SK-N-SH (cell line): ENCODE measurements at regions not wholly inside any gene's neighbourhood (a gene's known extent, or its start where the extent isn't known, plus 50 kb on each side); places are given as distances from the start of the nearest gene placed in this dataset.
A peak's percentile ranks its signal among the peaks of the same experiment; 100 is the strongest.

Experiments used
- CTCF ChIA-PET: fragments of 300-600, 350-600 bp; formaldehyde crosslinking; extraction: SDS; loops from one replicate; lab custom pipeline; 2021; lab: Yijun Ruan, JAX
- POLR2A ChIA-PET: fragments of 350-600 bp; sonication (Branson Sonifier 250); formaldehyde crosslinking; extraction: SDS; loops from one replicate; lab custom pipeline; 2020; ENCODE audit warnings: antibody characterized with exemption, inconsistent platforms; lab: Yijun Ruan, JAX
- DNase-seq: peaks from one replicate; pipeline ENCODE4 v3.0.0; 2012
- H2AFZ ChIP-seq: fragments of 200-600 bp; sonication (generic); 2 replicates; pipeline ENCODE4 v1.8.1; 2016; ENCODE audit warnings: antibody characterized with exemption, mild to moderate bottlenecking, low read depth
- H3F3A ChIP-seq: fragments of 200-600 bp; sonication (generic); replicated peaks from 2 replicates; pipeline ENCODE3; 2016; ENCODE audit warnings: antibody characterized with exemption, mild to moderate bottlenecking; ENCODE audit not compliant: insufficient read depth
- H3K27ac ChIP-seq, 2 experiments: fragments of 200-500 bp in 1 of 2; fragments of 200-600 bp in 1 of 2; sonication (Bioruptor generic) in 1 of 2; sonication (generic), shearing (Covaris generic) in 1 of 2; 2 replicates each; pipeline versions ENCODE4 v1.5.1 to v1.6.1; 2014 to 2016; ENCODE audit warnings: low read depth in 2 of 2, inconsistent platforms in 1 of 2, low read length in 1 of 2, mild to moderate bottlenecking in 1 of 2, mixed read lengths in 1 of 2
- H3K27me3 ChIP-seq: fragments of 200-600 bp; sonication (generic), shearing (Covaris generic); 2 replicates; pipeline ENCODE4 v1.6.1; 2016; ENCODE audit warnings: mixed run types; ENCODE audit not compliant: insufficient read depth
- H3K36me3 ChIP-seq, 2 experiments: fragments of 200-500 bp in 1 of 2; fragments of 200-600 bp in 1 of 2; sonication (Bioruptor generic) in 1 of 2; sonication (generic) in 1 of 2; replicated peaks in 1 of 2; 2 replicates each; pipeline versions ENCODE3 to v1.5.1; 2014 to 2016; ENCODE audit warnings: low read length in 1 of 2, mild to moderate bottlenecking in 1 of 2; ENCODE audit not compliant: insufficient read depth in 2 of 2, control insufficient read depth in 1 of 2
- H3K4me1 ChIP-seq, 2 experiments: fragments of 200-500 bp in 1 of 2; fragments of 200-600 bp in 1 of 2; sonication (Bioruptor generic) in 1 of 2; sonication (generic), shearing (Covaris generic) in 1 of 2; 2 replicates each; pipeline versions ENCODE4 v1.5.1 to v1.6.1; 2014 to 2016; ENCODE audit warnings: low read depth in 1 of 2, low read length in 1 of 2, mixed run types in 1 of 2; ENCODE audit not compliant: insufficient read depth in 2 of 2, control insufficient read depth in 1 of 2
- H3K4me2 ChIP-seq: fragments of 200-600 bp; sonication (generic), shearing (Covaris generic); 2 replicates; pipeline ENCODE4 v1.6.1; 2017; ENCODE audit warnings: mixed run types
- H3K4me3 ChIP-seq, 2 experiments: fragments of 200-500 bp in 1 of 2; fragments of 200-600 bp in 1 of 2; sonication (Bioruptor generic) in 1 of 2; sonication (generic), shearing (Covaris generic) in 1 of 2; 2 replicates each; pipeline versions ENCODE4 v1.5.1 to v1.8.1; 2014 to 2016; ENCODE audit warnings: low read depth in 2 of 2, inconsistent platforms in 1 of 2, low read length in 1 of 2, mild to moderate bottlenecking in 1 of 2, mixed read lengths in 1 of 2, moderate library complexity in 1 of 2
- H3K79me2 ChIP-seq: fragments of 200-600 bp; sonication (generic); 2 replicates; pipeline ENCODE4 v1.8.1; 2017; ENCODE audit warnings: mild to moderate bottlenecking; ENCODE audit not compliant: insufficient read depth
- H3K9ac ChIP-seq: fragments of 200-600 bp; sonication (generic); 2 replicates; pipeline ENCODE4 v1.6.1; 2017; ENCODE audit warnings: mixed run types
- H3K9me2 ChIP-seq: fragments of 200-600 bp; sonication (generic); 2 replicates; pipeline ENCODE4 v1.6.1; 2017; ENCODE audit warnings: mixed run types
- H3K9me3 ChIP-seq: fragments of 200-600 bp; sonication (generic); 2 replicates; pipeline ENCODE4 v1.6.1; 2017; ENCODE audit warnings: mixed run types, mild to moderate bottlenecking, moderate library complexity
- H4K20me1 ChIP-seq: fragments of 200-600 bp; sonication (generic); 2 replicates; pipeline ENCODE4 v1.6.1; 2017; ENCODE audit warnings: mild to moderate bottlenecking, mixed run types; ENCODE audit not compliant: insufficient read depth
- CHD2 ChIP-seq: fragments of 150-350 bp; IDR thresholded peaks from 2 replicates; pipeline ENCODE4 v1.6.1; 2018; ENCODE audit warnings: low read length; ENCODE audit not compliant: partially characterized antibody
- ELF1 ChIP-seq: IDR thresholded peaks from 2 replicates; pipeline ENCODE4 v1.4.0; 2012
- EP300 ChIP-seq, 2 experiments: IDR thresholded peaks; 2 replicates each; pipeline versions ENCODE4 v1.4.0 to v1.6.1; 2012; ENCODE audit warnings: borderline replicate concordance in 1 of 2, low read depth in 1 of 2, low read length in 1 of 2
- FOSL2 ChIP-seq: IDR thresholded peaks from 2 replicates; pipeline ENCODE4 v1.4.0; 2012; ENCODE audit warnings: low read depth, mild to moderate bottlenecking, moderate library complexity, borderline replicate concordance
- GABPA ChIP-seq: IDR thresholded peaks from 2 replicates; pipeline ENCODE4 v1.4.0; 2012; ENCODE audit warnings: low read depth, mild to moderate bottlenecking
- JUND ChIP-seq: IDR thresholded peaks from 2 replicates; pipeline ENCODE4 v1.4.0; 2012
- MXI1 ChIP-seq: IDR thresholded peaks from 2 replicates; pipeline ENCODE4 v1.6.1; 2012; ENCODE audit warnings: mild to moderate bottlenecking, low read depth, low read length, improper control_type of control experiment
- NFIC ChIP-seq: IDR thresholded peaks from 2 replicates; pipeline ENCODE4 v1.4.0; 2012; ENCODE audit warnings: borderline replicate concordance
- REST ChIP-seq: IDR thresholded peaks from 2 replicates; pipeline ENCODE4 v1.6.1; 2012; ENCODE audit warnings: mild to moderate bottlenecking, low read depth, low read length, moderate library complexity
- RXRA ChIP-seq: IDR thresholded peaks from 2 replicates; pipeline ENCODE4 v1.4.0; 2012; ENCODE audit warnings: low read depth, mild to moderate bottlenecking, borderline replicate concordance
- TAF1 ChIP-seq: IDR thresholded peaks from 2 replicates; pipeline ENCODE4 v1.6.1; 2012; ENCODE audit warnings: low read depth, mild to moderate bottlenecking, low read length, moderate library complexity, borderline replicate concordance
- TCF12 ChIP-seq: IDR thresholded peaks from 2 replicates; pipeline ENCODE4 v1.4.0; 2012
- TEAD4 ChIP-seq: IDR thresholded peaks from 2 replicates; pipeline ENCODE4 v1.4.0; 2012; ENCODE audit warnings: mild to moderate bottlenecking, borderline replicate concordance; ENCODE audit not compliant: insufficient read depth
- YY1 ChIP-seq: IDR thresholded peaks from 2 replicates; pipeline ENCODE4 v1.4.0; 2012; ENCODE audit warnings: low read depth, mild to moderate bottlenecking
- WGBS: methylation state at CpG from one replicate; pipeline ENCODE4 v1.1.6; 2017; ENCODE audit warnings: low lambda C conversion rate; 5-methylcytosine and 5-hydroxymethylcytosine counted together
- TF ChIP-seq, protein P1 (sequence below): IDR thresholded peaks from 2 replicates; pipeline ENCODE4; 2012
- TF ChIP-seq, protein P2 (sequence below): fragments of 200-600 bp; sonication (generic); IDR thresholded peaks from 2 replicates; pipeline ENCODE4 v1.6.1; 2017; ENCODE audit warnings: antibody characterized with exemption, mild to moderate bottlenecking, moderate library complexity

GRCh38 chr2:145324748-145325147 is 804.8 kb upstream of the ZEB2 start:
- TF ChIP-seq GABPA (no peak), CHD2 (no peak), MXI1 (no peak)
- Histone ChIP-seq H3K4me3 (no peak overlapping the region), H3K4me2 (no peak overlapping the region), H3K27ac (no peak overlapping the region), H3K9me2 (no peaks in the 10 kb centered on the region), H3K4me1 (0 out of 4 replicates have a peak, but pooled peaks cover 0 to 3% of the 10 kb centered on the region in 2 experiments), H2AFZ (no peak overlapping the region), H3K9me3 (no peaks in the 10 kb centered on the region), H3K36me3 (no peaks in the 10 kb centered on the region), H4K20me1 (no peaks in the 10 kb centered on the region), H3K79me2 (no peaks in the 10 kb centered on the region), H3K9ac (no peak overlapping the region), H3F3A (no peaks in the 10 kb centered on the region), H3K27me3 (no peaks in the 10 kb centered on the region)
- 94% methylated on average over 1 of the region's 1 CpG for WGBS
- ChIA-PET POLR2A (no interaction called here), CTCF (no interaction called here)
- no peak for DNase-seq

GRCh38 chr2:145323512-145323911 is 803.6 kb upstream of the ZEB2 start:
- H3K4me1 ChIP-seq = 0 out of 4 replicates have a peak, but pooled peaks cover 0 to 3% of the 10 kb centered on the region in 2 experiments
- no peak overlapping the region for H3K9ac ChIP-seq
- no peak overlapping the region for H3K4me2 ChIP-seq
- TF ChIP-seq NFIC (peak; percentile 42; the same call in 1 of the 2 replicates), JUND (peak; percentile 66), TAF1 (no peak), YY1 (no peak), TEAD4 (0 out of 2 replicates have a peak, but pooled peaks have one; percentile 24), REST (no peak), FOSL2 (peak; percentile 53; the same call in 1 of the 2 replicates), ELF1 (no peak), MXI1 (no peak), RXRA (0 out of 2 replicates have a peak, but pooled peaks have one; percentile 21), EP300 (IDR thresholded peaks at IDR 0.05; ENCODE audit: borderline replicate concordance in 1 of 2, low read depth in 1 of 2, low read length in 1 of 2) (peak in 1 of 2 experiments; percentile 69; a peak in 1 of 4 replicates), TCF12 (peak; percentile 82)
- TF ChIP-seq, protein P1, sequence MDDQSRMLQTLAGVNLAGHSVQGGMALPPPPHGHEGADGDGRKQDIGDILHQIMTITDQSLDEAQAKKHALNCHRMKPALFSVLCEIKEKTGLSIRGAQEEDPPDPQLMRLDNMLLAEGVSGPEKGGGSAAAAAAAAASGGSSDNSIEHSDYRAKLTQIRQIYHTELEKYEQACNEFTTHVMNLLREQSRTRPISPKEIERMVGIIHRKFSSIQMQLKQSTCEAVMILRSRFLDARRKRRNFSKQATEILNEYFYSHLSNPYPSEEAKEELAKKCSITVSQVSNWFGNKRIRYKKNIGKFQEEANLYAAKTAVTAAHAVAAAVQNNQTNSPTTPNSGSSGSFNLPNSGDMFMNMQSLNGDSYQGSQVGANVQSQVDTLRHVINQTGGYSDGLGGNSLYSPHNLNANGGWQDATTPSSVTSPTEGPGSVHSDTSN = peak; percentile 60
- TF ChIP-seq, protein P2, sequence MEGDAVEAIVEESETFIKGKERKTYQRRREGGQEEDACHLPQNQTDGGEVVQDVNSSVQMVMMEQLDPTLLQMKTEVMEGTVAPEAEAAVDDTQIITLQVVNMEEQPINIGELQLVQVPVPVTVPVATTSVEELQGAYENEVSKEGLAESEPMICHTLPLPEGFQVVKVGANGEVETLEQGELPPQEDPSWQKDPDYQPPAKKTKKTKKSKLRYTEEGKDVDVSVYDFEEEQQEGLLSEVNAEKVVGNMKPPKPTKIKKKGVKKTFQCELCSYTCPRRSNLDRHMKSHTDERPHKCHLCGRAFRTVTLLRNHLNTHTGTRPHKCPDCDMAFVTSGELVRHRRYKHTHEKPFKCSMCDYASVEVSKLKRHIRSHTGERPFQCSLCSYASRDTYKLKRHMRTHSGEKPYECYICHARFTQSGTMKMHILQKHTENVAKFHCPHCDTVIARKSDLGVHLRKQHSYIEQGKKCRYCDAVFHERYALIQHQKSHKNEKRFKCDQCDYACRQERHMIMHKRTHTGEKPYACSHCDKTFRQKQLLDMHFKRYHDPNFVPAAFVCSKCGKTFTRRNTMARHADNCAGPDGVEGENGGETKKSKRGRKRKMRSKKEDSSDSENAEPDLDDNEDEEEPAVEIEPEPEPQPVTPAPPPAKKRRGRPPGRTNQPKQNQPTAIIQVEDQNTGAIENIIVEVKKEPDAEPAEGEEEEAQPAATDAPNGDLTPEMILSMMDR = no peak
- no peaks in the 10 kb centered on the region for H3K9me2 ChIP-seq
- H3K36me3 ChIP-seq = no peaks in the 10 kb centered on the region
- 54% methylated on average over 2 of the region's 2 CpGs for WGBS
- DNase-seq = no peak
- POLR2A ChIA-PET = no interaction called here
- H4K20me1 ChIP-seq = no peaks in the 10 kb centered on the region
- no peaks in the 10 kb centered on the region for H3K79me2 ChIP-seq
- H2AFZ ChIP-seq = no peak overlapping the region; the same call in 1 of the 2 replicates
- H3K27me3 ChIP-seq = no peaks in the 10 kb centered on the region
- no peak overlapping the region for H3K27ac ChIP-seq
- CTCF ChIA-PET = interaction anchor here (1.3 kb wide), 1 partner anchor 13 kb away, joined by 4 read pairs; no protein-coding TSS in a partner anchor
- H3K9me3 ChIP-seq = no peaks in the 10 kb centered on the region
- H3K4me3 ChIP-seq = no peak overlapping the region
- no peaks in the 10 kb centered on the region for H3F3A ChIP-seq
